B cell (primary cell): ENCODE measurements at regions not wholly inside any gene's neighbourhood (a gene's known extent, or its start where the extent isn't known, plus 50 kb on each side); places are given as distances from the start of the nearest gene placed in this dataset.

Experiments
- CTCF ChIP-seq: fragments of 200-600 bp; IDR thresholded peaks from one replicate; pipeline ENCODE4 v1.8.0; 2022; ENCODE audit warnings: antibody characterized with exemption, mild to moderate bottlenecking
- EZH2 ChIP-seq: IDR thresholded peaks from 2 replicates; pipeline ENCODE4 v1.6.1; 2012; ENCODE audit warnings: borderline replicate concordance, low read depth, mild to moderate bottlenecking, moderate library complexity, low read length; ENCODE audit not compliant: insufficient read depth, poor library complexity, severe bottlenecking

GRCh38 chr1:55412060-55412459 lies 196.9 kb upstream of the USP24 start:
- TF ChIP-seq CTCF (no peak), EZH2 (no peak)
